Heart right ventricle (tissue), 16 donors: ENCODE measurements at regions not wholly inside any gene's neighbourhood (a gene's known extent, or its start where the extent isn't known, plus 50 kb on each side); places are given as distances from the start of the nearest gene placed in this dataset.
"Not testable (repeated sequence)": the region's sequence is repeated elsewhere in the genome, so short reads cannot be mapped to it uniquely, and the experiment has no call there.

Experiments
- ATAC-seq, 8 donors: fragments of 200-7000 bp; cut with Tn5 transposase; one replicate each; pipeline ENCODE4 v1.9.1; 2020; ENCODE audit warnings: mild to moderate bottlenecking in 8 of 8, moderate library complexity in 8 of 8, moderate number of reproducible peaks in 1 of 8
- DNase-seq, 2 donors: peaks; one replicate each; pipeline ENCODE4 v3.0.0-alpha.2; 2020
- H3K27ac ChIP-seq, 10 donors: fragments of 200-600 bp; sonication (generic) in 2 of 10; one replicate each; pipeline versions ENCODE4 v1.5.0 to v1.8.0; 2020 to 2022; ENCODE audit warnings: mild to moderate bottlenecking in 3 of 10
- H3K27me3 ChIP-seq, 7 donors: fragments of 200-600 bp; one replicate each; pipeline ENCODE4 v1.8.0; 2021 to 2022; ENCODE audit warnings: mild to moderate bottlenecking in 2 of 7
- H3K36me3 ChIP-seq, 9 donors: fragments of 200-600 bp; sonication (generic) in 1 of 9; one replicate each; pipeline versions ENCODE4 v1.5.0 to v1.8.0; 2020 to 2022; ENCODE audit warnings: mild to moderate bottlenecking in 2 of 9
- H3K4me1 ChIP-seq, 9 donors: fragments of 200-600 bp; sonication (generic) in 1 of 9; one replicate each; pipeline versions ENCODE4 v1.5.0 to v1.8.0; 2020 to 2022; ENCODE audit warnings: mild to moderate bottlenecking in 4 of 9
- H3K4me3 ChIP-seq, 10 donors: fragments of 200-600 bp; sonication (generic) in 2 of 10; one replicate each; pipeline versions ENCODE4 v1.5.0 to v1.8.0; 2020 to 2022; ENCODE audit warnings: mild to moderate bottlenecking in 7 of 10, moderate library complexity in 2 of 10
- H3K9me3 ChIP-seq, 11 donors: fragments of 200-600 bp in 10 of 11; sonication (generic) in 2 of 11; one replicate each; pipeline versions ENCODE4 v1.5.0 to v1.8.0; 2013 to 2022; ENCODE audit warnings: mild to moderate bottlenecking in 2 of 11, control low read depth in 1 of 11, moderate library complexity in 1 of 11
- CTCF ChIP-seq, 9 donors: fragments of 200-600 bp; sonication (generic) in 2 of 9; IDR thresholded peaks; one replicate each; pipeline versions ENCODE4 v1.5.0 to v1.8.0; 2021 to 2022; ENCODE audit warnings: antibody characterized with exemption in 9 of 9, mild to moderate bottlenecking in 5 of 9, moderate library complexity in 1 of 9
- WGBS, 2 donors: extraction: QIAGEN DNeasy Blood & Tissue Kit; methylation state at CpG; one replicate each; pipeline ENCODE4 v1.1.7; 2013; ENCODE audit warnings: inconsistent platforms in 1 of 2; 5-methylcytosine and 5-hydroxymethylcytosine counted together
- intact Hi-C, 10 donors: fragments of 100-400 bp; cut with DNase I; formaldehyde crosslinking; loops; one replicate each; pipeline versions ENCODE4 v1.11.1 to v1.14.2; 2022
- donor health status: Arrhythmogenic right ventricular cardiomyopathy.
- donor health status: ischemic (EF 13 %, LVEDD 7.1; RV severe dilation, severe dysfunction).
- donor health status: healthy with polysubstance abuse.
- donor health status: DM: no; HTN: yes; CAD: no.
- donor health status: DM: no; HTN: no; CAD: no.
- donor health status: ischemic (EF 25% LVEDD 6.9; RV normal size, moderate dysfunction).
- donor health status: ischemic (EF 25% LVEDD 5.7; RV mildly dilated, moderate dysfunction).
- donor health status: healthy.
- donor health status: DM: yes; HTN: yes; CAD: no.
- donor health status: Ischemic cardiomyopathy.
- donor health status: ischemic (EF 35%, LVEDD 5.7; RV mildly dilated, moderate dysfunction).
- donor health status: nonischemic (EF 11% LVEDD 7.7; RV severe dilation, severe dysfunction).
- donor health status: DM: yes; HTN: yes; CAD: no.
- donor health status: PGD.
- donor health status: ischemic (EF 29% LVEDD 5.4; RV normal size, mild dysfunction).
- donor health status: nonischemic (EF 23%, LVEDD 6.1; RV moderate dilation, normal function).

GRCh38 chr4:112832493-112832892 lies 195.6 kb downstream of the LARP7 start:
- Histone ChIP-seq H3K27ac (no peak overlapping the region), H3K4me1 (peaks cover 0 to 9% (median 0%) of the 10 kb centered on the region in 9 donors), H3K9me3 (peaks cover 0 to 19% (median 0%) of the 10 kb centered on the region in 11 donors), H3K27me3 (no peaks in the 10 kb centered on the region), H3K4me3 (no peak overlapping the region), H3K36me3 (no peaks in the 10 kb centered on the region)
- intact Hi-C loops: no loop called here
- ATAC-seq (no peak), DNase-seq (no peak)
- TF ChIP-seq CTCF (IDR thresholded peaks at IDR 0.05): no peak

DNA sequence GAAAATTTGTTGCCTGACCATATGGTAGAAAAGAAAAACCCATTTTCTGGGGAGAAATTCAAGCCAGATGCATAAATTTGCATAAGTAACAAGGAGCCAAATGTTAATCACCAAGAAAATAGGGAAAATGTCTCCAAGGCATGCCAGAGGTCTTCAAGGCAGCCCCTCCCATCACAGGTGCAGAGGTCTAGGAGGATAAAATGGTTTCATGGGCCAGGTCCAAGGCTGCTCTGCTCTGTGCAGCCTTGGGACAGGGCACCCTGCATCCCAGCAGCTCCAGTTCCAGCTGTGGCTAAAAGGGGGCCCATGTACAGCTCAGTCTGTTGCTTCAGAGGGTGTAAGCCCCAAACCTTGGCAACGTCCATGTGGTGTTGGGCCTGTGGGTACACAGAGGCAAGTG lies 200.0 kb downstream of the LARP7 start:
- Histone ChIP-seq H3K4me3 (no peak overlapping the region), H3K27ac (no peak overlapping the region), H3K27me3 (no peaks in the 10 kb centered on the region), H3K9me3 (peaks cover 0 to 8% (median 0%) of the 10 kb centered on the region in 11 donors), H3K4me1 (peaks cover 0 to 20% (median 0%) of the 10 kb centered on the region in 9 donors), H3K36me3 (no peaks in the 10 kb centered on the region)
- WGBS, 2 donors: 37 to 67% methylated on average over 1 of the region's 1 CpG
- TF ChIP-seq CTCF (IDR thresholded peaks at IDR 0.05): no peak
- ATAC-seq (peak in 1 of 8 donors; percentile 22), DNase-seq (no peak)
- intact Hi-C loops: no loop called here

DNA sequence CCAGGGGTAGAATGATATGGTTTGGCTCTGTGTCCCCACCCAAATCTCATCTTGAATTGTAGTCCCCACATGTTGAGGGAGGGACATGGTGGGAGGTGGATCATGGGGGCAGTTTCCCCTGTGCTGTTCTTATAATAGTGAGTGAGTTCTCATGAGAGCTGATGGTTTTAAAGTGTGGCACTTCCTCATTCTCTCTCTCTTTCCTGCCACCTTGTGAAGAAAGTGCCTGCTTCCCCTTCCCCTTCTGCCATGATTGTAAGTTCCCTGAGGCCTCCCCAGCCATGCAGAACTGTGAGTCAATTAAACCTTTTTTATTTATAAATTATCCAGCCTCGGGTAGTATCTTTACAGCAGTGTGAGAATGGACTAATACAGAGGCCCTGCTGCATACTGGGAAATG lies 201.1 kb downstream of the LARP7 start:
- ATAC-seq, H3K27me3 ChIP-seq, intact Hi-C loops, DNase-seq, H3K9me3 ChIP-seq, H3K27ac ChIP-seq, H3K4me3 ChIP-seq, H3K36me3 ChIP-seq: not testable (repeated sequence)
- 38 to 49% methylated on average over 1 of the region's 1 CpG for WGBS, 2 donors
- H3K4me1 ChIP-seq: peaks cover 0 to 11% (median 0%) of the 10 kb centered on the region in 9 donors

DNA sequence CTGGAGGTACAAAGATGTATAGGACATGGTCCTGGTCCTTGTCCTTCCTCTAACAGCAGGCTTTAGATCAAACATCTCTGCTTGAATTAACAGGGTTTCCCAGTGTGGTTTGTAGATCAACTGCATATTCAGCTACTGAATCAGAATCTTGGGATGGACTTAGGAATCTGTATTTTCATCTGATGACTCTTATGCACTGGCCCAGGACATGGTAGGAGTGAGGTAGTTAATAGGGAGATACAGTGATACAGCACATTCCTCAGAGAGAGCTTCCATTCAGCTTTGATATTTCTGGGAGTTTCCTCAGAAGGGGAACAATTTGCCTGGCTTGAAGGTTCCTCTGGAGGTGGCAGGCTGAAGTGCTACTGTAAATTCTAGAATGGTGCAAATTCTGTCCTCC lies 203.1 kb downstream of the LARP7 start:
- Histone ChIP-seq H3K27ac (no peak overlapping the region), H3K36me3 (no peaks in the 10 kb centered on the region), H3K4me3 (no peak overlapping the region), H3K27me3 (no peaks in the 10 kb centered on the region), H3K9me3 (peaks cover 0 to 8% (median 0%) of the 10 kb centered on the region in 11 donors), H3K4me1 (peaks cover 0 to 11% (median 0%) of the 10 kb centered on the region in 9 donors)
- intact Hi-C loops: no loop called here
- DNase-seq (no peak), ATAC-seq (peak in 1 of 8 donors; percentile 29)
- TF ChIP-seq CTCF (IDR thresholded peaks at IDR 0.05): no peak

GRCh38 chr4:112840619-112841018 lies 203.7 kb downstream of the LARP7 start:
- intact Hi-C loops: no loop called here
- Histone ChIP-seq H3K9me3 (peaks cover 0 to 8% (median 0%) of the 10 kb centered on the region in 11 donors), H3K27ac (no peak overlapping the region), H3K36me3 (no peaks in the 10 kb centered on the region), H3K4me1 (peaks cover 0 to 11% (median 0%) of the 10 kb centered on the region in 9 donors), H3K27me3 (no peaks in the 10 kb centered on the region), H3K4me3 (no peak overlapping the region)
- ATAC-seq: no peak
- no peak for DNase-seq
- WGBS, 2 donors: 88 to 96% methylated on average over 1 of the region's 1 CpG
- TF ChIP-seq CTCF (IDR thresholded peaks at IDR 0.05): no peak
